ENCODE measurements at regions not wholly inside any gene's neighbourhood (a gene's known extent, or its start where the extent isn't known, plus 50 kb on each side); places are given as distances from the start of the nearest gene placed in this dataset.

GRCh38 chr18:22254088-22254487 lies 84.7 kb downstream of the GATA6 start:
- intact Hi-C loops (cut with DNase I): no loop called here
- H3K27me3 ChIP-seq (ENCODE audit: control insufficient read depth, insufficient read depth): no peaks in the 10 kb centered on the region

GRCh38 chr18:22253676-22254075 lies 84.3 kb downstream of the GATA6 start:
- peaks cover 4% of the 10 kb centered on the region for H3K4me1 ChIP-seq (ENCODE audit: control insufficient read depth, insufficient read depth, low read length)
- ATAC-seq (peak; percentile 76 to 86), DNase-seq (peak in 1 of 3 donors; percentile 60)
- no peaks in the 10 kb centered on the region for H3K27me3 ChIP-seq (ENCODE audit: control insufficient read depth, insufficient read depth)
- intact Hi-C loops (cut with DNase I): no loop called here
- no peaks in the 10 kb centered on the region for H3K9me3 ChIP-seq (ENCODE audit: control insufficient read depth, low read length)
- 46% methylated on average over 9 of the region's 9 CpGs for WGBS
- H3K27ac ChIP-seq (ENCODE audit: low read length): peak overlapping the region; percentile 10
- no peak overlapping the region for H3K4me3 ChIP-seq (ENCODE audit: low read length)

More at GRCh38 chr18:22254088-22254487, 84.7 kb downstream of the GATA6 start:
- Histone ChIP-seq H3K4me3 (ENCODE audit: low read length) (no peak overlapping the region), H3K27ac (ENCODE audit: low read length) (no peak overlapping the region), H3K4me1 (ENCODE audit: control insufficient read depth, insufficient read depth, low read length) (peaks cover 4% of the 10 kb centered on the region), H3K9me3 (ENCODE audit: control insufficient read depth, low read length) (no peaks in the 10 kb centered on the region)
- peak in 1 of 2 donors; percentile 7 for ATAC-seq
- no peak for DNase-seq
- WGBS: 63% methylated on average over 11 of the region's 11 CpGs

GRCh38 chr18:22253156-22253555 lies 83.8 kb downstream of the GATA6 start:
- peaks cover 4% of the 10 kb centered on the region for H3K4me1 ChIP-seq (ENCODE audit: control insufficient read depth, insufficient read depth, low read length)
- ATAC-seq: peak in 1 of 2 donors; percentile 37
- DNase-seq: no peak
- H3K27me3 ChIP-seq (ENCODE audit: control insufficient read depth, insufficient read depth): no peaks in the 10 kb centered on the region
- 62% methylated on average over 5 of the region's 5 CpGs for WGBS
- no peaks in the 10 kb centered on the region for H3K9me3 ChIP-seq (ENCODE audit: control insufficient read depth, low read length)
- intact Hi-C loops (cut with DNase I): no loop called here
- H3K27ac ChIP-seq (ENCODE audit: low read length): no peak overlapping the region
- H3K4me3 ChIP-seq (ENCODE audit: low read length): no peak overlapping the region
